Activated CD8-positive, alpha-beta memory T cell treated with anti-CD3 and anti-CD28 coated beads, Interleukin-2, amount 50 U/mL, for 48 hours (primary cell): ENCODE measurements at regions not wholly inside any gene's neighbourhood (a gene's known extent, or its start where the extent isn't known, plus 50 kb on each side); places are given as distances from the start of the nearest gene placed in this dataset.

Experiments used
- DNase-seq: peaks from one replicate; pipeline ENCODE4 v3.0.0-alpha.2; 2020

- DNase-seq, result no peak
Observed at GRCh38 chr3:107992976-107993684, 97.7 kb downstream of the CD47 start.

DNA sequence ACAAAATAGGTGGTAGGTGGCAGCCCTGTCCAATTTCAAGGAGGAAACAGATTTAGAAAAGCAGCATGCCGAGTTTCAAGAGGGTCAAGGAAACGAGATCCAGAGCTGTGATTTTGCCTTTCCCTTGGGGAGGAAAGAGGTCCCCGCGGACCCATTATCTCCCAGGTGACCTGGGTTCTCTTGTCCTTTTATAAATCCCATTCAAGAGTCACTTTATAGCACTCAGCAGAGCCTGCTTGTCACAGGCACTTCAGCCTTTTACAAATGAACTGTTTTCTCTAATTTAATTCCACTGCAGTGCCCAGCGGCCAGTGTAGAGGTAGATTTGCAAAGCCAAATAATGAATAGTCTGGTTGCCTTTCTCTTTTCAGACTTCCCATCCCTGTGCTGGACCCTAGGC is 99.9 kb downstream of the CD47 start:
- DNase-seq, result no peak

- DNase-seq, result no peak
Observed at GRCh38 chr3:107990433-107990832, 100.4 kb downstream of the CD47 start.

DNA sequence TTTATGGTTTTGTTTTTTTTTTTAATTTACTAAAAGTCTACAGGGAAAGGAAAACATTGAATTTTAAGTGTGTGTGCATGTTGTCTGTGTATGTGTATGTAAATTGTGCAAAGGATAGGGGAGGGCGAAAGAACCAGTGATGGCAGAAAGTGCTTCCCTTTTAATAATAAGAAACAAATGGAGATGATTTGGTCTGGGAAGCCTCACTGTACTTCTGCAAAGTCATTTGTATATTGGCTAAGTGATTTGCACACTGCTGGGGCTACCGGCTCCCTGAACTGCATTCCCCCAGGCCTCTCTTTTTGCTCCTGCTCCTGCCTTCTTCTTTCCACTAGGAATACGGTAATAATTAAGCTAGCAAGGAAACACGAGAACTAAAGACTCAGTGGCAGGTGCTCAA is 101.2 kb downstream of the CD47 start:
- no peak for DNase-seq

DNA sequence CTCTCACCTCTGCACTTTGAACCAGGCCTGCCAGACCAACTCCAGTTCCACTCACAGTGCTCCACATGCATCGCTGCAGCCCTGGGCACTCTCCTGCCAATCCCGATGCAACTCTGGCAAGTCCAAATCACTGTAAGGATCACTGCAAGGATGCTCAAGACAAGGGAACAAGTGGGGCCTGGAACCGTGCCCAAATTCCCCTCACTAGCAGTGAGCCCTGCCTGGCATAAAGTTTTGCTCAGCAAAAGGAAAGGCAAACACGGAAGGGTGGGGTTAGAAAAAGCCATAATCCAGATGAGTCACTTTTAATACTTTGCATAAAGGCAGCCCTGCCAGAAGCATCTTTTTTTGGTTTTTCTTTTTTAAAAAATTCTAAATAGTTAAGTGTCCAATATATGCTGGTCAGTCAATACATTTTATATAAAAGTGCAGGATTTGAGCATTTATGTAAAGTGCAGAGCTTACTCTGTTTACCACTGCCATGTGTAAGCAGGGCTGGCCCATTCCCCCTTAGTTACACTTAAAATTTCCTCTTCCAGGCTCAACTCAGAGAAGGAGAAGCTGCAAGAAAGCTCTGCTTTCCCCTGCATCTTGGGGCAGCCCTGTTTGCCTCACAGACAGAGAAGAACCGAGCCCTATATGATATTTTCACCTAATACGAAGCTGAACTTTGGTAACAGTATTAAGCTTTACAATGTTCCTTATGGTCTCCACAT is 102.2 kb downstream of the CD47 start:
- no peak for DNase-seq

DNA sequence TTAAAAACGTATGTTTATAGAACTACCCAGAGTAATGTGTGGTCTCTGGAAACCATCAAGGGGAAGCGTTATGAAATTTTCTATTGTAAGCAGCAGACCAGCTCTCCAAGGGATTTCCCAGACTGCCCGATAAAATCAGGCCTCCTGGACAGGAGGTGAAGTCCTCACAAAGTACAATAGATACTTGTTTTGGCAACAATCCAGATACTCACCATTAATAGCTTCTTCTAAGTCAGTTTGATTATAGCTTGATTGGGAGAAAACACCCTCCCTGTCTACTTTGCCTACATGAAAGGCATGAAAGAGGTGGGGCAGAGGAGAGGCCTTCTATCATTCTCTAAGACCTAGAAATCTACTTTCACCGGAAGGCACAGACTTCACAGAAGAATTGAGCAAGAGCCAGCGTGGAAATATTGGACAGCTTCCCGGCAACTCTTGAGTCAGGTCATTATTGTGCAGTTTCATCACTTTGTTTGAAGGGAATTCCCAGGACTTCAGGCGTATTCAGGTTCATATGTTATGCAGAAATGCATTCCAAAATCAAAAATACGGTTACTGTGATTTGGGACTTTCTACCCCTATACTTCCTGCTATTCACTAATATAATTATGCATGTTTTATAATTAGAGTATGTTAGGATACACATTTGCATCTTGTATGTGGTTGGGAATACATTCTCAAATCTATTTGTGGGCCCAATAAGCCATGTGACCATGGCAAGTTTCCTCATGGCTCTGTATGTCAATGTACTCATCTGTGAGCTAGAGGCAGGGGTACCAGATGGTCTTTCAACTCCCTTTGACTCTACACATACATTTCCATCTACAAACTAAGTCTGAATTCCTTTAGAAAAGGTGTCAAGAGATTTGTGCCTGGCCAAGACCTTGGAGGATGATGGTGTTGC is 103.5 kb downstream of the CD47 start:
- no peak for DNase-seq

DNA sequence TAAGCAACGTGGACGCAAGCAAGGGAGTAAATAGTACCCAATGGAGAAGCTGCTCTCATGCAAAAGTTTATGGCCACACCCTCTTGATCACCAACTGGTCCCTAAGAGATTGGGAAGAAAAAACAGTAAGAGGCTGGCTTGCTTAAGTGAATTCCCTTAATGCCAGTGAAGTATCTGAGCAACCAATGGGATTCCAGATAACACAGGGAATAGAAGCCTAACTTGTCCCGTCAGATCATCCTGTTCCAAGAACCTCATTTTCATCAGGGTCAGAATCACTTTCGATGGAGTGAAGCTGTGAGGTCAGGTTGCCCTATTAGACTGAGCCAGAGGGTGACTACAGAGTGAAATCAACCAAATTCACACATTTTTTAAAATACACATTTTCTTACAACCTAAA is 104.3 kb downstream of the CD47 start:
- DNase-seq, result no peak

GRCh38 chr3:107985496-107985895 is 105.3 kb downstream of the CD47 start:
- DNase-seq, result peak; percentile 59

DNA sequence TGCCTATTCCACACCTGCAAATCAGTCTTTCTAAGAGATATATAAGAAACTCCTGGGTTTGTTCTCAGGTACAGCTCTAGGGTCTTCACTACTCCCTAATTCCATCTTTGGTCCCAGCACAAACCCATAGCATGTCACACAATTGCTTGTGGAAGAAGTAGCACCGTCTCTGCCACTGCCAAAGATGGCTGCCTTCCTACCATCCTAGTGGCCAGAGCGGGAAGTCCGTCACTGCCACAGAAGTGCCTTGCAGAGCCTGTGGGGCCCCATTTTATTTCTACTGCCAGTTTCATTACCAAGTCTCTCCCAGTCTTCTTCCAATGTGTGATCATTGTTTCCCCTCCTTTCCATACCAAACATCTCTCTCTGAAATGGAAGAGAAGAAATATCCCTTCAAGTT is 107.6 kb downstream of the CD47 start:
- no peak for DNase-seq

DNA sequence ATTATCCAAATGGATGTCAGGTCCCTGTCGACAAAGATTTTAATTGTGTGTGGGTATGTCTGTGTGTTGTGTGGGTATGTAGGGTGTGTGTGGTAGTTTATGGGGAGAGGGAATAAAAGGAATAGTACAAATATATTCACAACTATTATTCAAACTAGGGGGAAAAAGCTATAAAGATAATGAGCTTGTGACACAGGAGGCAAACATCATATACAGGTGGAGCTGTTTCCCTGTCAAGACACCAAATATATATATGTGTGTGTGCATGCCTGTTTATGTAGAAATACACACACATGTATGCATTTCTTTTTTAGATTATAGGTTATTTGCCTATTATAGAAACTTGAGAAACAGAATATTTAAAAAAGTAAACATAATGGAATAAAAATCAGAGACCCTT is 108.7 kb downstream of the CD47 start:
- DNase-seq, result no peak

DNA sequence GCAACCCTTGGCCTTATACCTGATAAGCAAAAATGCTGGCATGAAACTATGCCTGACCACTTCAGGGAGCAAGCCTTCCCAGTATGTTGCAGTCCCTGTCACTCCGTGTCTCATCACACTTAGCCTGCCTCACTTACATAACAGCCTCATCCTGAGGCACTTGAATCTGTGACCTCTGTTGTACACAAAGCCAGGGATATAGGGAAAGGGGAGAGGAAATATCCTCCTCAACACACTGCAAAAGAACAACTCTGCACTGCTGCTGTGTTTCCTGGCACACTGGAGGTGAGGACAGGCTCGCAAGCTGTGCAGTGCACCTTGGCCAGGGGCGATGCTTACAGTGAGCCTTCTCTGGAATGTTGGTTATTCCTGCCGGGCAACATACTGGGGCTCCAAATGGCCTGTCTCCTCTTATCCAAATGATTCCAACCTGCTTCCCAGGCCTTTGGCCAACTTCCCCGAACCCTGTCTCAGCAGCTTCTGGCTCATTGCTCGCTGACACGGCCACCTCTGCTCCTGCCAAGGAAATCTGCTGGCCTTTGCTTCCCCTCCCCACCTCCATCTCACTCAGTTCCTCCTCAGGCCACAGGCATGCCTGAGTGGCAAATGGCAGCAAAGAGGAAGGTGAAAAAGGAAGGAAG is 109.2 kb downstream of the CD47 start:
- no peak for DNase-seq

DNA sequence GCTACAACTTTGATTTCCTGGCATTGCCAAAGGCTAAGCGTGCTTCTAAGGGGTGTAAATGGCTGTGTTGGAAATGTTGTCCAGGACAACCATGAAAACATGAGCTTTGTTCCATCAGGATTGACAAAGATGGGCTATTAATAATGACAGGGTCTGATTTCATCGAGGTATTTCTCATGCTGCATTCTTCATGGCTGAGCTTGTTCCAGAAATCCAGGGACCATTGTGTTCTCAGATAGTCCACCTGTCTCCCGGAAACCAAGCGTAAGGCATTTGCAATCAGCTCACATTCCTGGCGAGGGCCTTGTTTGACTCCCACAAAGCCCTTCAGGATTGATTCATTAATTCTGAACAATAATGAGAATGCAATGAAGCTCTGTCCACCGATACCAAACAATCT is 111.3 kb downstream of the CD47 start:
- DNase-seq, result no peak

GRCh38 chr3:107978131-107979055 is 112.4 kb downstream of the CD47 start:
- no peak for DNase-seq

GRCh38 chr3:107977221-107978130 is 113.4 kb downstream of the CD47 start:
- DNase-seq, result no peak

- no peak for DNase-seq
Observed at GRCh38 chr3:107976202-107976800, 114.5 kb downstream of the CD47 start.

GRCh38 chr3:107975529-107976201 is 115.2 kb downstream of the CD47 start:
- DNase-seq, result no peak

- no peak for DNase-seq
Observed at GRCh38 chr3:107973961-107974360, 116.9 kb downstream of the CD47 start.

DNA sequence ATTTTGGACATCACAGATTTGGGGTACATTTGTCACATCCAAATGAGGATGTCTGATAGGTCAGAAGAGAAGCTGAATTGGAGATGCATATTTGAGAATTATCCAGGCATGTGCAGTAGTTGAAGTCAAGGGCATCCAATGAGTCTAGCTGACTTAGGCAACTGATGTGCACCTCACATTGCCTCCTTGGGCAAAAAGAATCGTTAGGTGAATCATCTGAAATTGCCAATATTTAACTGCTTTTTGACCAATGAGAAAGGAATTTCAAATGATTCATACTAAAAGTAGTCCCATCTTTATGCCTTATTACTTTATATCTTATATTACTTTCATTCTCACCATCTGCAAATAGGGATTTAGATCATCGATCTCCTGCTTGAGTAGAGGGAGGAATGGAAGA is 117.7 kb downstream of the CD47 start:
- no peak for DNase-seq

GRCh38 chr3:107970993-107971580 is 119.7 kb downstream of the CD47 start:
- no peak for DNase-seq
